ENCODE measurements at regions not wholly inside any gene's neighbourhood (a gene's known extent, or its start where the extent isn't known, plus 50 kb on each side); places are given as distances from the start of the nearest gene placed in this dataset.

DNA sequence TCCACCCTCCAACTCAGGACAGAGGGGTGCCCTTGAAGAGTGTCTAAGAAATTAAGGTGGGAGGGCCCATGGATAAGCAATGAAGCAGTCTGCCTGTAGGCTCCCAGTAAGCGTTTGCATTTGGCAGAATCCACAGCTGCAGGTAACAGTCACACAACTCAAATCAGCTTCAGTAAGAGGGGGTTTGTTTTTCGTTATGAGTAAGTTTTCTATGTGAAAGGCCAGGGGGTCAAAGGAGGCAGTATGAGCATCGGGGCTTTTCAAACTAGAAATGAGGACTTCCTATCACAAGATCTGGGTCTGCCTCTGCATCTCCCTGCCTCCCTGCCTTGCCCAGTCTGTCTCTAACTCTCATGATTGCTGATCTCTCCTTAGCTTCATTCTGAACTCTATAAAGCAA, 128.1 kb upstream of the CCL2 start:
- Mint-ChIP-seq H3K36me3 (no peaks in the 10 kb centered on the region), H3K4me3 (no peak overlapping the region), H3K27me3 (peaks cover 14% of the 10 kb centered on the region), H3K27ac (no peak overlapping the region), H3K9me3 (no peaks in the 10 kb centered on the region), H3K4me1 (ENCODE audit: unreplicated experiment) (no peaks in the 10 kb centered on the region)
- TF ChIP-seq, protein P1, sequence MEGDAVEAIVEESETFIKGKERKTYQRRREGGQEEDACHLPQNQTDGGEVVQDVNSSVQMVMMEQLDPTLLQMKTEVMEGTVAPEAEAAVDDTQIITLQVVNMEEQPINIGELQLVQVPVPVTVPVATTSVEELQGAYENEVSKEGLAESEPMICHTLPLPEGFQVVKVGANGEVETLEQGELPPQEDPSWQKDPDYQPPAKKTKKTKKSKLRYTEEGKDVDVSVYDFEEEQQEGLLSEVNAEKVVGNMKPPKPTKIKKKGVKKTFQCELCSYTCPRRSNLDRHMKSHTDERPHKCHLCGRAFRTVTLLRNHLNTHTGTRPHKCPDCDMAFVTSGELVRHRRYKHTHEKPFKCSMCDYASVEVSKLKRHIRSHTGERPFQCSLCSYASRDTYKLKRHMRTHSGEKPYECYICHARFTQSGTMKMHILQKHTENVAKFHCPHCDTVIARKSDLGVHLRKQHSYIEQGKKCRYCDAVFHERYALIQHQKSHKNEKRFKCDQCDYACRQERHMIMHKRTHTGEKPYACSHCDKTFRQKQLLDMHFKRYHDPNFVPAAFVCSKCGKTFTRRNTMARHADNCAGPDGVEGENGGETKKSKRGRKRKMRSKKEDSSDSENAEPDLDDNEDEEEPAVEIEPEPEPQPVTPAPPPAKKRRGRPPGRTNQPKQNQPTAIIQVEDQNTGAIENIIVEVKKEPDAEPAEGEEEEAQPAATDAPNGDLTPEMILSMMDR (conservative IDR thresholded peaks at IDR 0.05) = no peak
- DNase-seq (ENCODE audit: extremely low spot score, unreplicated experiment) = no peak

DNA sequence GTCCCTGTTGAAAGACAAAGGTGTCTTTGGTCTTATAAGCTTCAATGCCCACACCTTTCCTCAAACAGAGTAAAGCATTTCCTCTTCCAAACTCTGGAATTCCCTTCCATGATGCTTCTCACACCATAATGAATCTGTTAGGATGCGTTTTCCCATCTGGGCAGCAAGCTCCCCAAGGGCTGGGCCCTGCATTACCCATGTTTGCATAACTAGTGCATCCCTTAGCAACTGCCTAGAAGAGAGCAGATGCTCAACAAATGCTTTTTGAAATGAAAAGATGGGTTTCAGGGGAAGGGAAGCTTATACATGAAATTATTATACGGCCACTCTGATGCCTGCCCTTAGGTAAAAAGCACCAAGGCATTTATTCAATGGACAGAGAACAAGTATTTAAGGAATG, 124.5 kb upstream of the CCL2 start:
- no peaks in the 10 kb centered on the region for H3K36me3 Mint-ChIP-seq
- TF ChIP-seq, protein P1 (conservative IDR thresholded peaks at IDR 0.05) = no peak
- no peak overlapping the region for H3K27ac Mint-ChIP-seq
- no peaks in the 10 kb centered on the region for H3K4me1 Mint-ChIP-seq (ENCODE audit: unreplicated experiment)
- no peaks in the 10 kb centered on the region for H3K9me3 Mint-ChIP-seq
- no peak for DNase-seq (ENCODE audit: extremely low spot score, unreplicated experiment)
- no peak overlapping the region for H3K4me3 Mint-ChIP-seq
- H3K27me3 Mint-ChIP-seq = peaks cover 6% of the 10 kb centered on the region

DNA sequence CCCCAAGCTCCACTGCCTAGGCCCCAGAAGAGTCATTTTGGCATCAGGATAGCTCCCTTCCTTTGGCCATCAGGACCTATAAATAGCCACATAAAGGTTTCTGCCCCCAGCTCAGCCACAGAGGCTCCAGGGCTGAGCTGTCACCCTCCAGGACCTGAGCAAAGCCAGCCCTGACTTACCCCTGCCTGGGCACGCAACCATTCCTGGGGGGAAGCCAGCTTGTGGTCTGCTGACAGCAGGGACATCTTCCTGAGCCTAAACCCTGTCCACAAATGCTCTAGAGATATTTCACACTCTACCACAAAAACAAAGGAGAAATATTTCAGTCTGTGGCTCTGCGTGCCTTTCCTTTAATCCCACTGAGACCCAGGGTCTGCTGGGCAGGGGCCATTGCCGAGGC, 123.7 kb upstream of the CCL2 start:
- H3K9me3 Mint-ChIP-seq = peaks cover 5% of the 10 kb centered on the region
- H3K4me3 Mint-ChIP-seq = no peak overlapping the region
- DNase-seq (ENCODE audit: extremely low spot score, unreplicated experiment) = no peak
- H3K27ac Mint-ChIP-seq = no peak overlapping the region
- H3K27me3 Mint-ChIP-seq = peaks cover 10% of the 10 kb centered on the region
- TF ChIP-seq, protein P1 (conservative IDR thresholded peaks at IDR 0.05) = no peak
- peaks cover 6% of the 10 kb centered on the region for H3K4me1 Mint-ChIP-seq (ENCODE audit: unreplicated experiment)
- no peaks in the 10 kb centered on the region for H3K36me3 Mint-ChIP-seq

DNA sequence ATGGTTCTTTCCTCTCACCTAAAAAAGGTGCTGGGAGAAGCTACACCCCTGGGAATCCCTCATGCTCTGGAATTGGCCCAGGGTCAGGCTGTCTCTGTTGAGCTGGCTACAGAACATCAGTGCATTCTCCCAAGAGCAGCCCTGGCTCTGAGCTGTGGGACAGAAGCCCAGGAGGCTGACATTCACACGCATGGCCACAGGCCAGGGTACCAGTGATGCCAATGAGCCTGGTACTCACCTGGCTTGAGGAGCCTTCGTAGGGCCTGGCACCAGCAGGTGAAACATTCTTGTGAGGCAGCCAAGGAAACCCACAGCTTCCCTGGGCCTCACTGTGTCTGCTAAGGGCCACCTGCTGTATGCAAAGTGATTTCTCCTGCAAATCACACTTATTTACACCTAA, 121.7 kb upstream of the CCL2 start:
- Mint-ChIP-seq H3K4me1 (ENCODE audit: unreplicated experiment) (peaks cover 6% of the 10 kb centered on the region), H3K9me3 (peaks cover 5% of the 10 kb centered on the region), H3K27ac (no peak overlapping the region), H3K4me3 (no peak overlapping the region), H3K36me3 (no peaks in the 10 kb centered on the region), H3K27me3 (peaks cover 4% of the 10 kb centered on the region)
- DNase-seq (ENCODE audit: extremely low spot score, unreplicated experiment) = no peak
- TF ChIP-seq, protein P1 (conservative IDR thresholded peaks at IDR 0.05) = no peak

DNA sequence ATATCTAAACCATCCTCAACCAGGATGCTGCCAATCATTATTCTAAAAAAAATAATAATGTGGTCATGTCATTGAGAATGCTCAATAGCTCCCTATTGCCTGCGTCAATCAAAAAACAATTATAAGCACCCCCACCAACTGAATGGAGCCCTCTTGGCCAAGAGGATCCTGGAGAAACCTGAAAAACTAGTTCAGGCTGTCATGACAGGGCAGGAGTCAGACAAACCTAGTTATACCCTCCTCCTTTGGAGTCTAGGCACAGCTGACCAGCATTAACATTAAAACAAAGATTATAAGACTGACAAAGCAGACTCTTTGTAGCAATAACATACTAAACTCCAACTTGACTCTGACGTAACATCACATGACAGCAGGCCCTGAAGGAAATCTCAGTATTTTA, 119.2 kb upstream of the CCL2 start:
- H3K27me3 Mint-ChIP-seq = peaks cover 9% of the 10 kb centered on the region
- H3K4me1 Mint-ChIP-seq (ENCODE audit: unreplicated experiment) = peaks cover 6% of the 10 kb centered on the region
- no peak overlapping the region for H3K4me3 Mint-ChIP-seq
- peak overlapping the region; percentile 51 for H3K27ac Mint-ChIP-seq
- TF ChIP-seq, protein P1 (conservative IDR thresholded peaks at IDR 0.05) = no peak
- H3K9me3 Mint-ChIP-seq = peaks cover 5% of the 10 kb centered on the region
- no peaks in the 10 kb centered on the region for H3K36me3 Mint-ChIP-seq
- no peak for DNase-seq (ENCODE audit: extremely low spot score, unreplicated experiment)

DNA sequence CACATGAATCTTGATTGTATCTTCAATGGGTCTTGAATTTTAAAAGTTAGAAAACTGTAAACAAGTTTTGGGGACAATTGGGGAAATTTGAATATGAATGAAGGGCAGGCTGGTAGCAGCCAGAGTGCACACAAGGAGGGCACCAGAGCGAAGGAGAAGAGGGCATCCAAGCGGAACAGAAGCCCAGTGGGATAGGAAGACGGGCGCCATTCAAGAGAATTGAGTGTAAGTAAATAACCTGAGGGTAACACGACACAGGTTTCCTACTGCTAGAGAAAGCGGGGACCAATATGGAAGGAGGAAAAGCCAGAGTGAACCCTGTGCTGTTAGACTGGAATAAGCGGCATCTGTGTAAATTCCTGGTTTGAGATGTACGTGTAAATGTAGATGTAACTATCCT, 115.1 kb upstream of the CCL2 start:
- DNase-seq (ENCODE audit: extremely low spot score, unreplicated experiment) = no peak
- H3K27ac Mint-ChIP-seq = no peak overlapping the region
- H3K4me1 Mint-ChIP-seq (ENCODE audit: unreplicated experiment) = peaks cover 6% of the 10 kb centered on the region
- TF ChIP-seq, protein P1 (conservative IDR thresholded peaks at IDR 0.05) = no peak
- no peak overlapping the region for H3K4me3 Mint-ChIP-seq
- peaks cover 5% of the 10 kb centered on the region for H3K9me3 Mint-ChIP-seq
- no peaks in the 10 kb centered on the region for H3K36me3 Mint-ChIP-seq
- H3K27me3 Mint-ChIP-seq = peaks cover 9% of the 10 kb centered on the region
